HG02763 (cell line): ENCODE measurements at regions not wholly inside any gene's neighbourhood (a gene's known extent, or its start where the extent isn't known, plus 50 kb on each side); places are given as distances from the start of the nearest gene placed in this dataset.

Source experiments
- ATAC-seq: cut with Tn5 transposase; IDR thresholded peaks from one replicate; pipeline ENCODE4 v1.9.1; 2021; ENCODE audit warnings: mild to moderate bottlenecking, moderate library complexity; ENCODE audit not compliant: unreplicated experiment

DNA sequence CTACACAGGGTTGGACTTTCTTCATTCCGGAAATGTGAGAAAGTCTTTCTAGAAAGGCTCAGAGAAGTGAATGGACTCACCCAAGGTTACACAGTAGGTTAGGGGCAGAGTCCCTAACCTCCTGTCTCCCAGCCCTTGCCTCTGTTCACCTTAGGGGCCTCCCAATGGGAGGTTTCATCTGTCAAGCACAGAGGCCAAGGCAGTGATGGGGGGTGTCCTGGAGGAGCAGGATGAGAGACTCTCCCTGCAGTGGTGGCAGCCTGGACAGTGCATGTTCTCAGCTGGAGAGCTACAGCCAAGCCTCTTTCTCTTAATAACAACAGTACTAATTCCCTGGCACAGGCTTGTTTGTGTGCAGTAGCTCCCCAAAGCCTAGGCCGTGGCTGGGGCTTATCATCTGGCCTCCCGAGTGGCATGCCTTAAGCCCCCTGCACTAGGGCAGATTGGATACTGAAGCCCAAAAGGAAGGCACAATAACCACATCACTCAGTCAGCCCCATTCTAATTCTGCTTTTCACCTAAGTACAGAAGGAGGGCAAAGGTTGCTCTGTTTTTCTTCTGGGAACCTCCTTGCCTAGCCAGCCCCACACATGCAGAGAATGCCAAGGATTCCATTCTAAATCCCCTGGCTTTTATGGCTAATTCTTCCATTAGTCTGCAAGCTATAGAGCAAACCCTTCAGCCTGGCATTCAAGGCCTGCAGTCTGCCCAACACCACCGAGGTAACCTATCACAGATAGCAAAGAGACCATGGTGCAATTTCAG is 50.2 kb upstream of the XPA start:
- ATAC-seq: no peak

DNA sequence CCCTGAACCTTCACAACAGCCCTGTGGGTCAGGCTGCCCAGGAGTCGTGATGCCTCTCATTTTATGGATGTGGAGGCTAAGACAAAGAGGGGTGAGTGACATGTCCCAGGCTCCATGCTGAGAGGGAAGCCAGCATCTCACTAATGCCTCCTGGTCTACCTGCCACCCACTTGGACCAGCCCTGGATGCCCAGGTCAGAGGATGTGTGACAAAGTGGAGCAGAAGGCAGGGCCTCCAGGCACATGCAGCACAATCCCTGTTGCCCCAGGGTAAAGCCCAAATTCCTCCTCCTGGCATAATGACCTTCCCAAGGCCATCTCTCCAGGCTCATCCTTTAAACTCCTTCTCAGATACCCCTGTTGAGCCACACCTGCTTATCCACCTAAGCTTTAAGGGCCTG is 51.4 kb upstream of the XPA start:
- ATAC-seq: no peak

DNA sequence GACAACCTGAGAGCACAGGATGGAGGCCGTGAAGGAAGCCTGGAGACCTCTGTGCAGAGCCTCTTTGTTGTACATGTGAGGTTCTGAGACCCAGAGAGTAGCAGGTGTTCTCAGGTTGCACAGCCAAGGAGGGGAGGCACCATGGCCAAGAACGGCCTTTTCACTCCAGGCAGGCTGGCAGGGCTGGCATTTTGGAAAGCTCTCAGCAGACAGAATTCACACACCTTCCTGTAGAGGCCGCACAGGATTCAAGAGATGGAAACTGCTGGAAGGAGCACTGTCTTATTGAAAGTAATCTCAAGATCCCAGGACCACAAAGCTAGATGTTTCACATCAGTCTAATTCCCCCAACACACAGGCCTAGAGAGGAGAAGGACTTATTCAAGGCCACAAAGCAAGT is 52.8 kb upstream of the XPA start:
- ATAC-seq: no peak

DNA sequence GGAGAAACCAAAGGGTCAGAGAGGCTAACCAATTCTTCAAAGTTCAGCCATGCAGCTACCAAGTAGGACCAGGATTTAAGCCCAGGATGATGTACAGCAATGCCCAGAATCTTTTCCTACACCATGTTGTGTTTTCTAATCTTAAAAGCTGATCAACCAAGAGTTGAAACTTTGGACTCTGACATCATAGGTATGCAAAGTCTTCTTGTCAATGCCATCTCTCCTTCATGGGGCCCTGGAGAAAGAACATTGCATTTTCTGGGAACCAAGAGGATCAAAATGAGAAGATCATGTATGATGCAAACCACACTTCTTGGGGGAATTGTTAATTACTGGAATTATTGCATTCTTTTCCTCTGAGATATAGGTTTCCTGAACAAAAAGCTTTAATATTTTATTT is 54.4 kb upstream of the XPA start:
- no peak for ATAC-seq

DNA sequence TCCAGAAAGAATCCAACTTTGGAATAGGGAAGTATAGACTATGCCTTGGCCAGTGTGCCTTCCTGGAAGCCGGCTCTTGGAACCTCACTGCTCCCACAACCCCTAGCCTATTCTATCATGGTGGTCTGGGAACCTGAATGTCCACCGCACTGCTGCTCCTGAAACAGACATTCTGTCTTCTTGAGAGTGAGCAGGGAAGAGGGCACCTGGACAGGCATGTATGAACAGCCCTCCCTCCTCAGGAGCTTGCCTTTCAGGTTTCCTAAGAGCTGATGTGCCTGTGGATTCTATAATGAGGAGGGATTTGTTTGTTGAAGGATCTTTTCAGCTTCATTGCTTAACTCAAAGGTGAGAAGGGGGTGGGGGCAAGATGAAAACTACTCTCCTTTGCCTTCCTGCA is 55.1 kb upstream of the XPA start:
- ATAC-seq: no peak

DNA sequence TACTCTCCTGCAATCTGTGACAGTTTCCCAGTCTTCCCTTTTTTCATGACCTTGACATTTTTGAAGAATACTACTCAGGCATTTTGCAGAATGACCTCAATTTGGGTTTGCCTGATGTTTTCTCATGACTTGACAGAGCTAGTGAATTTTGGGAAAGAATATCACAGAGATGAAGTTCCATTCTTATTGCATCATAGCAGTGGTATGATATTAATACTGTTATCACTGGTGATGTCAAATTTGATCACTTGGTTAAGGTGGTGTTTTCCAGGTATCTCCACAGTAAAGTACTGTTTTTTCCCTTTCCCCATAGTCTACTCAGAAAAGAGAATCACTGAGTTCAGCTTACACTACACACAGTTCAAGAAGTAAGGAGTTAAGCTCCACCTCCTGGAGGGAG is 56.2 kb upstream of the XPA start:
- no peak for ATAC-seq

DNA sequence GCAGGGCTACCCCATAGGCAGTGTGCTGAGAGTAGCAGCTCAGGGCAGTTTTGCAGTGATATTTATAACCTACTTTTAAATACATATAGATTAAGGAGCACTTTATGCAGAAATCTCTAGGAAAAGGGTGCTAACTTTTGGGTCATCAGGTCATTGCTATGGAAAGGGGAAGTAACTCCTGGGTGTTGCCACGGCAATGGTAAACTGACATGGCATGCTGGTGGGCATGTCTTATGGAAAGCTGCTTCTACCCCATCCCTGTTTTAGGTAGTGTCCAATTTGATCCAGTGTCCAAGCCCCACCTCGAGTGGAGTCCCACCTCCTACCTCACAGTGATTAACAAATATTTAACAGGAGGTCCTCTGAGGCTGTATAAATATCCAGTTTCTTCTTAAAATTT is 56.8 kb upstream of the XPA start:
- no peak for ATAC-seq

DNA sequence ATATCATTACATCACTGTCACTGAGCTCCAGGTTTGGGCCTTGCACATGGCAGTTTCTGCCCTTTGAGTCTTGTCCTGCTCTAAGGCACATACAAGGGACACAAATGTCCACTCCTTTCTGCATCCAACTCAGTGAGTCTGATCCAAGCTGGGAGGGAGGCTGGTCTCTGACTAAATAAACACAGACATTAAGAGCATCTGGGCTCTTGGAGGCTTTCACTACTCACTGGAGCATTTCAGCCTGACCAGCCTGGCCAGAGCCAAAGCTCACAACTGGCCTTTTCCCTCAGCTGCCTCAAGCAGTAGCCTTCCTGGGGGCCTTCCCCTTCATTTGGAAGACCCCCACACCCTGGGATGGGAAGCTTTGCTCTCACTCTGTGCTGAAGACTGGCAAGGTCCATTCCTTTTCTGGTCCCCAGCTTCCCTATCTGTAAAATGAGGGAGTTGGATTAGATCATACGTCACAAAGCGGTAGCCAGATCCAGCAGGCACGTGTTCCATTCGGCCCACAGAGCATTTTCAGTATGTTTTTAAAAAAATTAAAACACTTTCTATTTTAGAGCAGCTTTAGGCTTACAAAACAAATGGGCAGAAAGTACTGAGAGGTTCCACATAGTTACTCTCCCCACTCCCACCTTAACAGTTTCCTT is 58.6 kb upstream of the XPA start:
- ATAC-seq: no peak

DNA sequence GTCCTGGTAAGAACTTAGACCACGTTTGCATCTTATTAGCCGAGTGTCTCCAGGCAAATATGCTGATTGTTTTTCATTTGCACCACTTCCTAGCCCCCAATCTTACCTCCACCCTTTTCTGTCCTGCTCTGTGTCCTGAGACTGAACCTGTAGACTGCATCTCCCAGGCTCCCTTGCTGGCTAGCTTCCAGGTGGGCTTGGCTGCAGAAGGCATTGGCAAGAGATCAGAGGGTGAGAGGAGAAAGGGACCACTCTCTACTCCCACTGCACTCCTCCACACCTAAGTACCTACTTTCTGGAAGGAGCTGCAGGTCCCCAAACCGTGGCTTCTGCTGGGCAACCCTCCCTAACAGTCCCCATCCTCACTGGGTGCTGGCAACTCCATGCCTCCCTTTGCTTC is 59.9 kb upstream of the XPA start:
- no peak for ATAC-seq

DNA sequence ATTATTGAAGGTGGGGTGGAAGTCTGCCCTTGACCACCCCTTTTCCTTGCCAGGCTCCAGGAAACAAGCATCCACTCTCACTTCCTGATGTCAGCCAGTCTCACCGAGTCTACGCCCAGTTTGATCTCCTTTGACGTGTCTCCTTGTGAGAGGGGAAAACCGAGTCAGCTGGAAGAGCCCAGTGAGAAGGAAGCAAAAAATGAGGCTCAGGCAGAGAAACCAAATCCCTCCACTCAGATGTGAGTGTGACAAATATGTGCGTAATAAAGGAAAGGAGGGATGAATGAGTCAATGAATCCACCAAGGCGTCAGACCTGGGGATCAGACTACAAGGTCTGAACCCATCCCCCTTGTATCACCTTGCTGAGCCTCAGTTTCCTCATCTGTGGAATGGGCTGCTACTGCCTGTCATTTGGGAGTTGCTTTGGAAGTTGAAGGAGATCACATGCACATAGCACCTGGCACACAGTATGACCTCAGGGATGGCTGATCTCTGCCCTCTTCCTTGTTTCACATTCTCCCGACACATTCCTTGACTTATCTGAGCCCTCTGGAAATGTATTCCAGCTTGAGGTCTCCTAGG is 61.3 kb upstream of the XPA start:
- no peak for ATAC-seq

DNA sequence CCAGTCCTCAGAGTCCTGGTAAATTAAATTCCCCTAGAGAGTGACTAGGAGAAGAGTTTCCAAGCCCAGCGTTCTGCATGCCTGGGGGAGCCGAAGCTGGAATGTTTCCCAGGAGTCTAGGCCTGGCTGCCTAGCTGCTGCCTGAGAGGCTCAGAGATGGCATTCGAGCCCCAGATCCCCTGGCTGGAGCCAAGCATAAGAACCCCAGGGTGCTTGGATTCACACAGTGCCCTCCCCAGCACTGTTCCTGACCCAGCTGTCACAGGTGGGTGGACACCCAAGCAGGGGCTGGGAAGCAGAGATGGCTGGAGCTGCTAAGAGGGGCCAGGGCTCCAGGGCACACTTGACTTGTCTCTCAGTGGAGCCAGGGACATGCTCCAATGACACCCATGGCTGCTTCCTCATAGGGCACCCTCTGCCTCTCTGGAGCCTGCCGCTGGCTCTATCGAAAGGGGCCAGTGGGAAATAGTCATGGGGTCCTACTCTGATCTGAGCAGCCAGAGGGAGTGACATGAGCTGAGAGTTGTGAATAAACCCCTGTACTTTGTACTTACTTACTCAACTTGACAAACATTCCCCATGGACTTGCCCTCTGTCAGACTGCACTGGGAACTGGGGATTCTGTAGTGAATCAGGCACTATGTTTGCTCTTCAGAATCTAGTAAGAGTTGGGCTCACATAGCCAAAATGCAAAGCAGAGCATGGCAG is 62.6 kb upstream of the XPA start:
- ATAC-seq: no peak

DNA sequence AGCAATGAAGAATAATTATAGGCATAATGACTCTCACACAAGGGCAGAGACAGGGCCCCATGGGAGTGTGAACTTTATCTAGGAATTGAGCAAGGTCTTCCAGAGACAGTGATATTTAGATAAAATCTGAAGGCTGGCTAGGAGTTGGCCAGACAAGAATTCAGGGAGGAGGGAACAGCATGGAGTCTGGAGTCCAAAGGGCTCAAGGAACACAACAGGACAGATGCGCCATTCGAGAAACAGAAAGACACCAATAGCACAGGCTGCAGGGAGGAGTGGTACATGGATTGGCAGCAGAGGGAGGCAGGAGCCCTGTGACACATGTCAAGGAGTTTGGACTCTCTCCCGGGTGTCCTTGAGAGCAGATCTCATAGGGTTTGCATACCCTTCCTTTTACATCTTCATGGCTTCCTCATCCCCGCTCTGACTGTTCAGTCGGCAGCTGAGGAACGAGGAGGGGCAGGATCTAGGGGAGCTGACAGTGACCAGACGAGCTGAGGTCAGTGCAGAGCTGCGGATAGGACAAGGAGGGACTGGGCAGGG is 64.0 kb upstream of the XPA start:
- no peak for ATAC-seq

DNA sequence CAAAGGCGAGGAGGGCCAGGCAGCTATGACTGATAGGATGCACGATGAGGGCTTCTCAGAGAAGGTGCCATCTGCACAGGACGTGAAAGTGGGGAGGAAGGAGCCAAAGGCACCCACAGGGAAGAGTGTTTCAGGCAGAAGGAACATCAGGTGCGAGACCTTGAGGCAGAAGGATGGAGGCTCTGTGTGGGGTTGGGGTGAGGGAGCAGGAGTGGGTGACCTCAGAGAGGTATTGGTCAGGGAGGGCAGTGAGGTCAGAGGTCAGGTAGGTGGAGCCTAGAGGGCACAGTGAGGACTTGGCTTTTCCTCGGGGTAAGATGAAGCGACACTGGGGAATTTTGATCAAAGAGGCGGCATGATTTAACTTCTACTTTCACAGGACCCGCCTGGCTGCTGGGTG is 64.7 kb upstream of the XPA start:
- no peak for ATAC-seq

DNA sequence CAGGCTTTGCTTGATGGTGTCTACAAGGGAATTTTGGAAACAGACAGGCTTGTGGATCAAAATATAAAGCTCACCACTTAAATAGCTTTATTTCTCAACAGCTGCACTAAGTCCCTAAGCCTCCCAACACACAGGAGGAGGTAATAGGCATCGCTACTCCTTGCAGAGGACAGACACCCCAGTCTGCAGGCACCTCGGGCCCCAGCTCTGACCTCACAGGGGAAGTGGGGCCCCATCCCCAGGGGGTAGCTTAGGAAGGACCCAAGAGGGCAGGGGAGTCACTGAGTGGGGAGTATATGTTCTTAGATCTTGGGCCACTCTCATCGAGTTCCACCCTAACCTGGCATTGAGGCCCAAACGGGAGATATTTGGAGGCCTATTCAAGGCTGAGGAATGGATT is 66.7 kb upstream of the XPA start:
- ATAC-seq: no peak

DNA sequence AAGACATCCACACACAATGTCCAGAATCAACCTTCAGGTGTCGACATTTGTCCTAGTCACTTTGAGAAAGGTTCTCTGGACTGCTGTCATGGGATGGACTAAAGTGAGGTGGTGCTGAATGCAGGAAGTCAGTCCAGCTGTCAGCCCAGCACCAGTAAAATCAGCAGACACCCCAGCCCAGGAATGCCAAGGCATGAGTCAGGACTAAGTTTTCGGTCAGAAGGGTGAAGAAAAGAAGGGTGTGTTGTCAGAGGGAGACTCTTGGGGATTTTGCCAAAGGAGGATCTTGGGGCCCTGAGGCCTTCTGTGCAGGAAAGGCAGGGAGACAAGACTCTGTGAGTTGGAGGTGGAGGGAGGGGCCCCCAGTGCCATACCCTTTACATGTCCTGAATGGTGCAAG is 69.0 kb upstream of the XPA start:
- ATAC-seq: no peak

DNA sequence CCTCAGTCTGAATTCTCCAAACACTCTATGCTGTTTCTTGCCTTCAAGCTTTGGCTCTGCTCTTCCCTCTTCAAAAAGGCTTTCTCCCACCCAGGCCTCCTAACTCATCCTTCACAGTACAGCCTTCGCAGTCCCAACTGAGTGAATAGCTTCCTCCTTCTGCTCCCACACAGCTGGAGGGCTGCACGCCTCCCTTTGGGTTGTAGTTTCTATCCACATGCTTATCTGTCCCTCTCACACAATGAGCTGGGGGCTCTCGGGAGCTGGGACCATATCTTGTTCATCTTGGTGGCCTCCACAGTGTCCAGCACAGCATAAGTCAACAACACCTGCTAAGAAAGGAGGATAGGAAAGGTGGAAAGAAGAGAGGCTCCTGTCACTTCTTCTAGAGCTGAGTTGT is 69.5 kb upstream of the XPA start:
- no peak for ATAC-seq

DNA sequence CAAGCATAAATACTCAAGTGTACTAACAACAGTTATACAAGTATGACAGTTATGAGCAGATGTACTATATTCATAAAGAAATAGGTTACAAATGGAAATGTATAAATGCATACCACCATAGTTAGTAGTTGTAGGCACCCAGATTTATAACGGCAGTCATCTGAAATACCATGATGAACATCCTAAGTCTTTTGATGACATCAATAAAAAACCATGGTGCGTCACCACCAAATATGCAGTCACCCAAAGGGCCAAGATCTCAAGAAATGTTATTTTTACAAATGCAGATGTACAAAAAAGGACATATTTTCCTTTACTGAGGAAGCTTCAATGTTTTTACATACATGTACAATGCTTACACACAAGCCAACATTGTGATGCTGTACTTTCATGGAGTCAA is 70.8 kb upstream of the XPA start:
- no peak for ATAC-seq

DNA sequence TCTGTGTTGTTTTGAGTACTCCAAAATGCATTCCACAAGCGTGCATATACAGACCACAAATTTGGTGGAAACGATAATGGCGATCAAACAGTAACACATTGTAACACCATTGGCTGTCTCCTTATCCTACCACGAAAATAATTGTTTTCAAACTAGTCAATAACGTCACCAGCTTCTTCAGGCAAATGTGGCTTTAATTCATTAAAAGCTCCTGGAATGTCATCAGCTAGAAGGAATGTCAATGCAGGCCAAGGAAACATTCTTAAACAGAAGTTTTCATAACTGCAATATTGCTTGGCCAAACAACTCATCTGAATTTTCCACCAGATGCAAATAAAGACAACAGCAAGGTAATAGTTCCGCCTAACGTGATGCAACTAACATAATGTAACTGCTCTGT is 71.6 kb upstream of the XPA start:
- ATAC-seq: no peak

DNA sequence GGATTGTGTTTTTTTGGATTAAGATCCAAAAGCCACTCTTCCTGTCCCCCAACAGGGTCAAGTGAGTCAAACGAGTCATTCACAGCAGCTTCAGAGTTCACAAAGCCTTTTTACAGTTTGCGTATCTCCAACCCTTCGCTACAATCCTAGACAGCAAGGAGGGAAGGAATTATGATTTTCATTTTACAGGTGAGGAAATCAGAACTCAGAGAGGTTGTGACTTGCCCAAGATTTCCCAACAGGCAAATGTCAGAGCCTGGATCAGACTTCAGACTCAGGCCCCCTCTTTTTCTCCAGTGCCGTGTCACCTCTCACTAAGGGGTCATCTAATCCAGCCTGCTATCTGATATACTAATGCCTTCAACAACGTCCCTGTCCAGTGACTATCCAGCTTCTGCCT is 72.1 kb upstream of the XPA start:
- no peak for ATAC-seq

DNA sequence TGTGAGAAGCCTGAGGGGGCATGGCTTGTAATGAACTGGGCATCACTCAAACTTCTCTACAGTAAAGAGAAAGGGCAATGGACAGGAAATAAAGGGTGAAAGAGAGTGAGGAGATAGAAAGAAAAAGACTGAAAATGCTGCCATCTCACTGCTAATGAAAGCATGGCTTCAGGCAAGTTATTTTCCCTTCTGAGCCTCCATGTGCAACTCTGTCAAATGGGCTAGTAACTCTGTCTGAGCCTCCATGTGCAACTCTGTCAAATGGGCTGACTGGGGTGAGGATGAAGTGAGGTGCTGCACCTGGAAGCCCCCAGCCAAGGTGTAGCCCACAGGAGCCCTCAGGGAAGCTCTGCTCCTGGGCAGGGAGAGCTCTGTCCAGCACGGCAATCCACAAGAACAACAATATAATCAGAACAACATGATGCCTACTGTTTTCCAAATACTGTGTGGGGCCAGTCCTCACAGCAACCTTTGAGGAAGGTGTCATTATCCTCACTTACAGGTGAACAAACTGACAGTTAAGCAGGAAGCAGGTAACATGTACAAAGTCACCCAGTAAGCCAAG is 73.8 kb upstream of the XPA start:
- ATAC-seq: no peak

DNA sequence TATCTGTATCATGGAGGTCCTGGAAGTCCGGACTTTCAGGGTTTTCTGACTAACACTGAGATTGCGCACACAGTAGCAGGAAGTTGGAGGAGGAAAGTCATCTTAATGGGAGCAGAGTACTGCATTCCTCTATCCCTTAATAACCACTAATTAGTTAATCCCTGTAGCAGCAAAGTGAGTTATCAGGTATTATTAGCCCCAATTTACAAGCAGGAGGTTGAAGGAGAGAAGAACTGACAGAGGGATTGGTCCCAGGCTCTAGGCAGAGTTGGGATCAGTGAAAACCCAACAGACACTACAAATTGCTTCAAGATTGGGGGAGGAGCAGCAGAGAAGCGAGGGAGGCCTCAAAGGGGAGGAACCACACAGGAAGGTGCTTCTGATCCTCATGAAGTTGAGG is 74.5 kb upstream of the XPA start:
- ATAC-seq: no peak
